ENCODE measurements at regions not wholly inside any gene's neighbourhood (a gene's known extent, or its start where the extent isn't known, plus 50 kb on each side); places are given as distances from the start of the nearest gene placed in this dataset.

- no peak overlapping the region for H3K27ac ChIP-seq (ENCODE audit: insufficient read depth, low read length)
- no peak overlapping the region for H3K4me3 ChIP-seq (replicated peaks in 1 of 4; ENCODE audit: control extremely low read depth in 1 of 4, insufficient read depth in 1 of 4, low read depth in 3 of 4, low read length in 4 of 4)
- TF ChIP-seq EZH2 (IDR thresholded peaks at IDR 0.05; ENCODE audit: low read length, missing control alignments) = no peak
- TF ChIP-seq, protein P1, sequence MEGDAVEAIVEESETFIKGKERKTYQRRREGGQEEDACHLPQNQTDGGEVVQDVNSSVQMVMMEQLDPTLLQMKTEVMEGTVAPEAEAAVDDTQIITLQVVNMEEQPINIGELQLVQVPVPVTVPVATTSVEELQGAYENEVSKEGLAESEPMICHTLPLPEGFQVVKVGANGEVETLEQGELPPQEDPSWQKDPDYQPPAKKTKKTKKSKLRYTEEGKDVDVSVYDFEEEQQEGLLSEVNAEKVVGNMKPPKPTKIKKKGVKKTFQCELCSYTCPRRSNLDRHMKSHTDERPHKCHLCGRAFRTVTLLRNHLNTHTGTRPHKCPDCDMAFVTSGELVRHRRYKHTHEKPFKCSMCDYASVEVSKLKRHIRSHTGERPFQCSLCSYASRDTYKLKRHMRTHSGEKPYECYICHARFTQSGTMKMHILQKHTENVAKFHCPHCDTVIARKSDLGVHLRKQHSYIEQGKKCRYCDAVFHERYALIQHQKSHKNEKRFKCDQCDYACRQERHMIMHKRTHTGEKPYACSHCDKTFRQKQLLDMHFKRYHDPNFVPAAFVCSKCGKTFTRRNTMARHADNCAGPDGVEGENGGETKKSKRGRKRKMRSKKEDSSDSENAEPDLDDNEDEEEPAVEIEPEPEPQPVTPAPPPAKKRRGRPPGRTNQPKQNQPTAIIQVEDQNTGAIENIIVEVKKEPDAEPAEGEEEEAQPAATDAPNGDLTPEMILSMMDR (conservative IDR thresholded peaks at IDR 0.05 in 1 of 2, IDR thresholded peaks at IDR 0.05 in 1 of 2; ENCODE audit: low read depth in 1 of 2, low read length in 2 of 2) = no peak
- H3K79me2 ChIP-seq (ENCODE audit: control insufficient read depth, insufficient read depth, low read length) = no peaks in the 10 kb centered on the region
- H3K9ac ChIP-seq (ENCODE audit: insufficient read depth, low read length) = no peak overlapping the region
- H3K9me3 ChIP-seq (ENCODE audit: control insufficient read depth, insufficient read depth, low read depth, low read length) = no peaks in the 10 kb centered on the region
- no peak for DNase-seq (ENCODE audit: low read depth in 2 of 2)
- no peak overlapping the region for H2AFZ ChIP-seq (ENCODE audit: low read length)
- no peaks in the 10 kb centered on the region for H3K4me1 ChIP-seq (ENCODE audit: control insufficient read depth, extremely low read depth, insufficient read depth, low read length)
- H3K36me3 ChIP-seq (ENCODE audit: control insufficient read depth, insufficient read depth, low read length) = no peaks in the 10 kb centered on the region
- H4K20me1 ChIP-seq (ENCODE audit: control insufficient read depth, extremely low read depth, insufficient read depth, low read length) = no peaks in the 10 kb centered on the region
- H3K27me3 ChIP-seq (ENCODE audit: control insufficient read depth, insufficient read depth, low read length) = no peaks in the 10 kb centered on the region
- H3K4me2 ChIP-seq (ENCODE audit: extremely low read depth, insufficient read depth, low read length) = no peak overlapping the region
These were observed 1098.4 kb upstream of the EEF2KMT start for GRCh38 chr16:6195966-6196365.

- H3K79me2 ChIP-seq (ENCODE audit: control insufficient read depth, insufficient read depth, low read length) = no peaks in the 10 kb centered on the region
- no peak overlapping the region for H3K9ac ChIP-seq (ENCODE audit: insufficient read depth, low read length)
- H3K4me1 ChIP-seq (ENCODE audit: control insufficient read depth, extremely low read depth, insufficient read depth, low read length) = no peaks in the 10 kb centered on the region
- no peak overlapping the region for H3K4me3 ChIP-seq (replicated peaks in 1 of 4; ENCODE audit: control extremely low read depth in 1 of 4, insufficient read depth in 1 of 4, low read depth in 3 of 4, low read length in 4 of 4)
- no peaks in the 10 kb centered on the region for H3K27me3 ChIP-seq (ENCODE audit: control insufficient read depth, insufficient read depth, low read length)
- no peaks in the 10 kb centered on the region for H3K9me3 ChIP-seq (ENCODE audit: control insufficient read depth, insufficient read depth, low read depth, low read length)
- peak in 1 of 2 donors; percentile 31 for DNase-seq (ENCODE audit: low read depth in 2 of 2)
- no peak overlapping the region for H3K27ac ChIP-seq (ENCODE audit: insufficient read depth, low read length)
- H3K4me2 ChIP-seq (ENCODE audit: extremely low read depth, insufficient read depth, low read length) = no peak overlapping the region
- H4K20me1 ChIP-seq (ENCODE audit: control insufficient read depth, extremely low read depth, insufficient read depth, low read length) = no peaks in the 10 kb centered on the region
- TF ChIP-seq, protein P1 (conservative IDR thresholded peaks at IDR 0.05 in 1 of 2, IDR thresholded peaks at IDR 0.05 in 1 of 2; ENCODE audit: low read depth in 1 of 2, low read length in 2 of 2) = no peak
- no peak for TF ChIP-seq EZH2 (IDR thresholded peaks at IDR 0.05; ENCODE audit: low read length, missing control alignments)
- no peak overlapping the region for H2AFZ ChIP-seq (ENCODE audit: low read length)
- no peaks in the 10 kb centered on the region for H3K36me3 ChIP-seq (ENCODE audit: control insufficient read depth, insufficient read depth, low read length)
These were observed 1096.1 kb upstream of the EEF2KMT start for GRCh38 chr16:6193718-6194117.

DNA sequence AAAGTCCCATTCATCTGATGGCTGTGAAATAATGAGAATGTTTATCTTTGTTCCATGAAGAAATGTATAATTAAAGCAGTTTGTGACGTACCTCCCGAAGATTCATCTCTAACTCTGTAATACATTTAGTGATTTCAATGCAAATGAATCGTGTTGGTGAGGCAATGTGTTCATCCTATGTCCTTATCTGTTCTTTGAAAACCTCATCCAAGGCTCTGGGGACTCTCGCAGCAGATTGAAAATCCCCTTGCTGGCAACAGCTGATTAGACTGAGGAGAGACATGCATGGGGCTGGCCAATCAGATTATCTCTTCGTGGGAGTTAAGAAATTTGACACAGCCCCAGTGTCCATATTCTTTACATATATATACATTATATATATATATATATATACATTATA lies 1095.4 kb upstream of the EEF2KMT start:
- Histone ChIP-seq H3K9me3 (ENCODE audit: control insufficient read depth, insufficient read depth, low read depth, low read length) (no peaks in the 10 kb centered on the region), H3K4me2 (ENCODE audit: extremely low read depth, insufficient read depth, low read length) (no peak overlapping the region), H3K27ac (ENCODE audit: insufficient read depth, low read length) (no peak overlapping the region), H3K4me3 (replicated peaks in 1 of 4; ENCODE audit: control extremely low read depth in 1 of 4, insufficient read depth in 1 of 4, low read depth in 3 of 4, low read length in 4 of 4) (no peak overlapping the region), H3K9ac (ENCODE audit: insufficient read depth, low read length) (no peak overlapping the region), H3K36me3 (ENCODE audit: control insufficient read depth, insufficient read depth, low read length) (no peaks in the 10 kb centered on the region), H3K4me1 (ENCODE audit: control insufficient read depth, extremely low read depth, insufficient read depth, low read length) (no peaks in the 10 kb centered on the region), H2AFZ (ENCODE audit: low read length) (no peak overlapping the region), H3K27me3 (ENCODE audit: control insufficient read depth, insufficient read depth, low read length) (no peaks in the 10 kb centered on the region), H4K20me1 (ENCODE audit: control insufficient read depth, extremely low read depth, insufficient read depth, low read length) (no peaks in the 10 kb centered on the region), H3K79me2 (ENCODE audit: control insufficient read depth, insufficient read depth, low read length) (no peaks in the 10 kb centered on the region)
- no peak for TF ChIP-seq EZH2 (IDR thresholded peaks at IDR 0.05; ENCODE audit: low read length, missing control alignments)
- TF ChIP-seq, protein P1 (conservative IDR thresholded peaks at IDR 0.05 in 1 of 2, IDR thresholded peaks at IDR 0.05 in 1 of 2; ENCODE audit: low read depth in 1 of 2, low read length in 2 of 2) = no peak
- DNase-seq (ENCODE audit: low read depth in 2 of 2) = no peak

Measured in fibroblast of lung (primary cell).